HCT116 (cell line): ENCODE measurements at regions not wholly inside any gene's neighbourhood (a gene's known extent, or its start where the extent isn't known, plus 50 kb on each side); places are given as distances from the start of the nearest gene placed in this dataset.

Source experiments
- ATAC-seq: fragments of 200-7000 bp; cut with Tn5 transposase; 2 replicates; pipeline ENCODE4 v1.9.1; 2020; ENCODE audit warnings: mild to moderate bottlenecking, moderate library complexity
- BruUV-seq: library from RNA; stranded (reverse); fragments of 400-500 nt; replicated peaks from 2 replicates; lab custom pipeline; 2021; lab: Mats Ljungman, UMichigan
- CTCF ChIA-PET: fragments of 300-600 bp; sonication (Branson Sonifier 250); formaldehyde crosslinking; loops from one replicate; lab custom pipeline; 2021; ENCODE audit warnings: antibody characterized with exemption; lab: Charles Lee
- POLR2A ChIA-PET: fragments of 300-600, 350-600 bp; sonication (Branson Sonifier 250); formaldehyde crosslinking; loops from one replicate; lab custom pipeline; 2021; ENCODE audit warnings: antibody characterized with exemption; lab: Charles Lee
- RAD21 ChIA-PET, 2 experiments: fragments of 300-600 bp; sonication (Branson Sonifier 250); formaldehyde crosslinking; loops; one replicate each; lab custom pipeline; 2023; ENCODE audit warnings: low total read pairs in 2 of 2; ENCODE audit not compliant: uncharacterized antibody in 2 of 2, unreplicated experiment in 2 of 2, low non-redundant PET in 1 of 2; lab: Charles Lee
- DNase-seq: peaks from one replicate; pipeline ENCODE4 v3.0.0-alpha.2; 2010; ENCODE audit warnings: low read depth, low spot score
- H2AFZ ChIP-seq: fragments of 200-600 bp; shearing (Covaris generic), sonication (generic); 2 replicates; pipeline ENCODE4 v1.6.1; 2017; ENCODE audit warnings: low read depth, mixed run types, mixed read lengths, antibody characterized with exemption, low read length; ENCODE audit not compliant: poor library complexity, severe bottlenecking
- H3K27ac ChIP-seq: 2 replicates; pipeline ENCODE4 v1.5.1; 2012; ENCODE audit warnings: low read depth, low read length
- H3K27me3 ChIP-seq: fragments of 200-600 bp; sonication (generic); 2 replicates; pipeline ENCODE4 v1.6.1; 2016; ENCODE audit warnings: mixed run types, low read length, mixed read lengths; ENCODE audit not compliant: insufficient read depth
- H3K36me3 ChIP-seq, 2 experiments: fragments of 200-500 bp in 1 of 2; fragments of 200-600 bp in 1 of 2; sonication (Bioruptor generic) in 1 of 2; sonication (generic) in 1 of 2; 2 replicates each; pipeline versions ENCODE4 v1.5.1 to v1.6.1; 2014 to 2016; ENCODE audit warnings: low read length in 2 of 2, inconsistent platforms in 1 of 2, mixed read lengths in 1 of 2, mixed run types in 1 of 2; ENCODE audit not compliant: insufficient read depth in 2 of 2, control insufficient read depth in 1 of 2
- H3K4me1 ChIP-seq, 2 experiments: fragments of 200-600 bp in 1 of 2; sonication (generic) in 1 of 2; 2 replicates each; pipeline versions ENCODE4 v1.5.1 to v1.6.1; 2012 to 2017; ENCODE audit warnings: low read length in 2 of 2, inconsistent platforms in 1 of 2, mild to moderate bottlenecking in 1 of 2, mixed read lengths in 1 of 2, mixed run types in 1 of 2, moderate library complexity in 1 of 2; ENCODE audit not compliant: insufficient read depth in 2 of 2, control insufficient read depth in 1 of 2
- H3K4me2 ChIP-seq: fragments of 200-600 bp; sonication (generic); 2 replicates; pipeline ENCODE4 v1.6.1; 2017; ENCODE audit warnings: mixed run types, low read length, mixed read lengths
- H3K4me3 ChIP-seq, 2 experiments: fragments of 200-600 bp in 1 of 2; sonication (generic) in 1 of 2; replicated peaks in 1 of 2; 2 replicates each; pipeline ENCODE4 v1.5.1; 2011 to 2016; ENCODE audit warnings: low read length in 2 of 2, control low read depth in 1 of 2, low read depth in 1 of 2, mild to moderate bottlenecking in 1 of 2, mixed read lengths in 1 of 2, mixed run types in 1 of 2
- H3K79me2 ChIP-seq: fragments of 200-600 bp; sonication (generic); 2 replicates; pipeline ENCODE4 v1.6.1; 2017; ENCODE audit warnings: mild to moderate bottlenecking, mixed run types, low read length, moderate library complexity, mixed read lengths; ENCODE audit not compliant: insufficient read depth
- H3K9ac ChIP-seq: fragments of 200-600 bp; sonication (generic); 2 replicates; pipeline ENCODE4 v1.6.1; 2016; ENCODE audit warnings: low read length, mixed read lengths
- H3K9me2 ChIP-seq: fragments of 200-600 bp; sonication (generic), shearing (Covaris generic); 2 replicates; pipeline ENCODE4 v1.6.1; 2017; ENCODE audit warnings: mixed run types, mild to moderate bottlenecking, moderate library complexity; ENCODE audit not compliant: insufficient read depth
- H3K9me3 ChIP-seq, 2 experiments: fragments of 200-500 bp in 1 of 2; fragments of 200-600 bp in 1 of 2; sonication (Bioruptor generic) in 1 of 2; sonication (generic) in 1 of 2; 2 replicates each; pipeline ENCODE4 v1.6.1; 2014 to 2017; ENCODE audit warnings: low read length in 2 of 2, mixed read lengths in 2 of 2, inconsistent platforms in 1 of 2, low read depth in 1 of 2, mild to moderate bottlenecking in 1 of 2, mixed run types in 1 of 2, moderate library complexity in 1 of 2; ENCODE audit not compliant: control insufficient read depth in 1 of 2, insufficient read depth in 1 of 2
- H4K20me1 ChIP-seq: fragments of 200-600 bp; sonication (generic), shearing (Covaris generic); 2 replicates; pipeline ENCODE4 v1.6.1; 2017; ENCODE audit warnings: mixed run types, mild to moderate bottlenecking, moderate library complexity; ENCODE audit not compliant: insufficient read depth
- ATF3 ChIP-seq: IDR thresholded peaks from 2 replicates; pipeline ENCODE4 v1.6.1; 2012
- CBX3 ChIP-seq: IDR thresholded peaks from 2 replicates; pipeline ENCODE4 v1.6.1; 2012; ENCODE audit warnings: low read depth
- CEBPB ChIP-seq: IDR thresholded peaks from 2 replicates; pipeline ENCODE4 v1.6.1; 2012; ENCODE audit warnings: low read depth
- EGR1 ChIP-seq: IDR thresholded peaks from 2 replicates; pipeline ENCODE4 v1.6.1; 2012; ENCODE audit warnings: low read depth
- EZH2 ChIP-seq: fragments of 200-600 bp; sonication (generic); IDR thresholded peaks from 2 replicates; pipeline ENCODE4 v1.6.1; 2017; ENCODE audit warnings: antibody characterized with exemption, mixed run types
- FOSL1 ChIP-seq: IDR thresholded peaks from 2 replicates; pipeline ENCODE4 v1.6.1; 2012; ENCODE audit warnings: low read depth
- JUND ChIP-seq: IDR thresholded peaks from 2 replicates; pipeline ENCODE4 v1.6.1; 2012
- RAD21 ChIP-seq: IDR thresholded peaks from 2 replicates; pipeline ENCODE4 v1.6.1; 2012; ENCODE audit warnings: low read depth, mild to moderate bottlenecking
- SP1 ChIP-seq: IDR thresholded peaks from 2 replicates; pipeline ENCODE4 v1.6.1; 2012; ENCODE audit warnings: low read depth
- TCF7L2 ChIP-seq: IDR thresholded peaks from 2 replicates; pipeline ENCODE4 v1.7.0; 2011; ENCODE audit warnings: borderline replicate concordance, inconsistent platforms; ENCODE audit not compliant: insufficient read depth, insufficient read length; ENCODE audit errors: extremely low read depth
- intact Hi-C: fragments of 100-400 bp; cut with micrococcal nuclease; formaldehyde crosslinking; loops from 2 replicates; pipeline ENCODE4 v1.10.0; 2022
- TF ChIP-seq, protein P1 (sequence below), 3 experiments: fragments of 200-600 bp in 1 of 3; sonication (generic) in 1 of 3; IDR thresholded peaks in 2 of 3; conservative IDR thresholded peaks in 1 of 3; 2 replicates each; pipeline ENCODE4 v1.5.1; 2012 to 2017; ENCODE audit warnings: low read depth in 2 of 3, low read length in 2 of 3, antibody characterized with exemption in 1 of 3, borderline replicate concordance in 1 of 3, control low read depth in 1 of 3, mild to moderate bottlenecking in 1 of 3, mixed read lengths in 1 of 3, mixed run types in 1 of 3, moderate library complexity in 1 of 3; ENCODE audit not compliant: insufficient read depth in 1 of 3

- peaks cover 10% of the 10 kb centered on the region; the same call in 1 of the 2 replicates for H3K27me3 ChIP-seq
- no peak for DNase-seq
- H3K27ac ChIP-seq, result no peak overlapping the region
- H3K4me1 ChIP-seq, result peaks cover 20 to 21% of the 10 kb centered on the region in 2 experiments
- no peak overlapping the region for H3K9ac ChIP-seq
- ChIA-PET POLR2A (no interaction called here), RAD21 (no interaction called here)
- no peak overlapping the region for H2AFZ ChIP-seq
- H4K20me1 ChIP-seq, result no peaks in the 10 kb centered on the region
- H3K36me3 ChIP-seq, result no peaks in the 10 kb centered on the region
- H3K9me2 ChIP-seq, result no peaks in the 10 kb centered on the region
- intact Hi-C loops, result no loop called here
- H3K9me3 ChIP-seq, result no peaks in the 10 kb centered on the region
- no peaks in the 10 kb centered on the region for H3K79me2 ChIP-seq
- H3K4me2 ChIP-seq, result no peak overlapping the region
- no TSS peak for BruUV-seq
- no peak for TF ChIP-seq CBX3
- TF ChIP-seq ATF3, result no peak
- no peak for TF ChIP-seq EZH2
- TF ChIP-seq CEBPB, result no peak
- no peak for TF ChIP-seq TCF7L2
- TF ChIP-seq SP1, result no peak
- TF ChIP-seq FOSL1, result no peak
- TF ChIP-seq RAD21, result no peak
- TF ChIP-seq JUND, result no peak
- no peak for TF ChIP-seq EGR1
- TF ChIP-seq, protein P1, sequence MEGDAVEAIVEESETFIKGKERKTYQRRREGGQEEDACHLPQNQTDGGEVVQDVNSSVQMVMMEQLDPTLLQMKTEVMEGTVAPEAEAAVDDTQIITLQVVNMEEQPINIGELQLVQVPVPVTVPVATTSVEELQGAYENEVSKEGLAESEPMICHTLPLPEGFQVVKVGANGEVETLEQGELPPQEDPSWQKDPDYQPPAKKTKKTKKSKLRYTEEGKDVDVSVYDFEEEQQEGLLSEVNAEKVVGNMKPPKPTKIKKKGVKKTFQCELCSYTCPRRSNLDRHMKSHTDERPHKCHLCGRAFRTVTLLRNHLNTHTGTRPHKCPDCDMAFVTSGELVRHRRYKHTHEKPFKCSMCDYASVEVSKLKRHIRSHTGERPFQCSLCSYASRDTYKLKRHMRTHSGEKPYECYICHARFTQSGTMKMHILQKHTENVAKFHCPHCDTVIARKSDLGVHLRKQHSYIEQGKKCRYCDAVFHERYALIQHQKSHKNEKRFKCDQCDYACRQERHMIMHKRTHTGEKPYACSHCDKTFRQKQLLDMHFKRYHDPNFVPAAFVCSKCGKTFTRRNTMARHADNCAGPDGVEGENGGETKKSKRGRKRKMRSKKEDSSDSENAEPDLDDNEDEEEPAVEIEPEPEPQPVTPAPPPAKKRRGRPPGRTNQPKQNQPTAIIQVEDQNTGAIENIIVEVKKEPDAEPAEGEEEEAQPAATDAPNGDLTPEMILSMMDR (IDR thresholded peaks at IDR 0.05 in 2 of 3, conservative IDR thresholded peaks at IDR 0.05 in 1 of 3; ENCODE audit: borderline replicate concordance in 1 of 3, insufficient read depth in 1 of 3, low read depth in 2 of 3, low read length in 2 of 3), result no peak
- TF ChIP-seq, all 23 proteins: peak for 0
- CTCF ChIA-PET, result no interaction called here
- no peak for ATAC-seq
- no peak overlapping the region for H3K4me3 ChIP-seq
These were observed 51.7 kb upstream of the PITRM1 start for GRCh38 chr10:3224241-3224640.
